Smooth muscle cell (in vitro differentiated cells): ENCODE measurements at regions not wholly inside any gene's neighbourhood (a gene's known extent, or its start where the extent isn't known, plus 50 kb on each side); places are given as distances from the start of the nearest gene placed in this dataset.

Experiments
- DNase-seq: peaks from one replicate; lab custom pipeline; 2025; ENCODE audit not compliant: unreplicated experiment; lab: John Stamatoyannopoulos, UW
- H2AFZ ChIP-seq: fragments of 200-600 bp; sonication (generic); 2 replicates; pipeline ENCODE4 v1.6.0; 2016; ENCODE audit warnings: antibody characterized with exemption, low read depth, mild to moderate bottlenecking
- H3F3A ChIP-seq: fragments of 200-600 bp; sonication (generic); 2 replicates; pipeline ENCODE4 v1.6.0; 2017; ENCODE audit warnings: antibody characterized with exemption, low read depth
- H3K27ac ChIP-seq: fragments of 200-600 bp; sonication (generic); 2 replicates; pipeline ENCODE4 v1.5.1; 2016; ENCODE audit warnings: low read depth, mild to moderate bottlenecking
- H3K27me3 ChIP-seq: fragments of 200-600 bp; sonication (generic); 2 replicates; pipeline ENCODE4 v1.6.1; 2016; ENCODE audit warnings: low read depth, mild to moderate bottlenecking
- H3K36me3 ChIP-seq: fragments of 200-600 bp; sonication (generic); 2 replicates; pipeline ENCODE4 v1.5.1; 2016; ENCODE audit warnings: low read depth
- H3K4me1 ChIP-seq: fragments of 200-600 bp; sonication (generic); 2 replicates; pipeline ENCODE4 v1.5.1; 2016; ENCODE audit warnings: low read depth
- H3K4me2 ChIP-seq: fragments of 200-600 bp; sonication (generic); 2 replicates; pipeline ENCODE4 v1.6.0; 2016; ENCODE audit warnings: mild to moderate bottlenecking
- H3K4me3 ChIP-seq: fragments of 200-600 bp; sonication (generic); 2 replicates; pipeline ENCODE4 v1.5.1; 2016; ENCODE audit warnings: mild to moderate bottlenecking
- H3K79me2 ChIP-seq: fragments of 200-600 bp; sonication (generic); 2 replicates; pipeline ENCODE4 v1.6.0; 2016; ENCODE audit warnings: low read depth, mild to moderate bottlenecking
- H3K9ac ChIP-seq: fragments of 200-600 bp; sonication (generic); 2 replicates; pipeline ENCODE4 v1.6.0; 2016; ENCODE audit warnings: low read depth
- H3K9me3 ChIP-seq: fragments of 200-600 bp; sonication (generic); replicated peaks from 2 replicates; pipeline ENCODE4 v1.5.1; 2016; ENCODE audit warnings: low read depth
- H4K20me1 ChIP-seq: fragments of 200-600 bp; sonication (generic); 2 replicates; pipeline ENCODE4 v1.6.0; 2016; ENCODE audit warnings: low read depth
- CTCF ChIP-seq: fragments of 200-600 bp; sonication (generic); IDR thresholded peaks from 2 replicates; pipeline ENCODE4 v1.5.1; 2017; ENCODE audit warnings: borderline replicate concordance, mild to moderate bottlenecking, antibody characterized with exemption; ENCODE audit not compliant: insufficient read depth, poor library complexity, severe bottlenecking
- WGBS: methylation state at CpG from one replicate; pipeline ENCODE4 v1.1.7; 2016; ENCODE audit warnings: low lambda C conversion rate; 5-methylcytosine and 5-hydroxymethylcytosine counted together

DNA sequence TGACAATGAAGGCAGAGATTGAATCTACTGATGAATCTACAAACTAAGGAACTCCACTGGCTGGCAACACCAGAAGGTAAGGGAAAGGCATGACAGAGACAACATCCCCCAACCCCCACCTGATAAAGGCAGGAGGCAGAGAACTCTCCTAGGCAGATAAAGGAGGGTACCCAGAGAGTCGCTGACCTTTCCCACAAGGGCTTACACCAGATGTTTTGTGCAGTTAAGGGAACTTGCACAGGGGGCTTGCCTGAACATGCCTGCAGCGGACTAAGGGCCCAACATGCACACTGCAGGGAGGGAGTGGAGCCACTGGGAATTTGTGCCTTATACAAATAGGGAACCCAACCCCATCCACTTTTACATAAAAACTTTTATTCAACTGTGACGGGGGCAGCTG lies 1996.9 kb upstream of the RAG2 start:
- Histone ChIP-seq H4K20me1 (no peaks in the 10 kb centered on the region), H2AFZ (no peak overlapping the region), H3K36me3 (no peaks in the 10 kb centered on the region), H3K27me3 (no peaks in the 10 kb centered on the region), H3F3A (no peaks in the 10 kb centered on the region), H3K4me1 (peaks cover 3% of the 10 kb centered on the region), H3K4me3 (no peak overlapping the region), H3K9ac (no peak overlapping the region), H3K27ac (no peak overlapping the region), H3K9me3 (no peaks in the 10 kb centered on the region), H3K4me2 (no peak overlapping the region), H3K79me2 (no peaks in the 10 kb centered on the region)
- WGBS: 99% methylated on average over 3 of the region's 3 CpGs
- TF ChIP-seq CTCF: no peak
- no peak for DNase-seq

- no peaks in the 10 kb centered on the region for H3K36me3 ChIP-seq
- H3K9me3 ChIP-seq: no peaks in the 10 kb centered on the region
- H3K9ac ChIP-seq: no peak overlapping the region
- TF ChIP-seq CTCF: no peak
- no peaks in the 10 kb centered on the region for H3K27me3 ChIP-seq
- no peaks in the 10 kb centered on the region for H4K20me1 ChIP-seq
- no peaks in the 10 kb centered on the region for H3F3A ChIP-seq
- H3K4me3 ChIP-seq: no peak overlapping the region
- H2AFZ ChIP-seq: no peak overlapping the region
- 93% methylated on average over 1 of the region's 1 CpG for WGBS
- H3K79me2 ChIP-seq: no peaks in the 10 kb centered on the region
- no peak for DNase-seq
- H3K4me1 ChIP-seq: peaks cover 3% of the 10 kb centered on the region
- H3K27ac ChIP-seq: no peak overlapping the region
- H3K4me2 ChIP-seq: no peak overlapping the region
Observed at GRCh38 chr11:38593649-38594048, 1995.6 kb upstream of the RAG2 start.

DNA sequence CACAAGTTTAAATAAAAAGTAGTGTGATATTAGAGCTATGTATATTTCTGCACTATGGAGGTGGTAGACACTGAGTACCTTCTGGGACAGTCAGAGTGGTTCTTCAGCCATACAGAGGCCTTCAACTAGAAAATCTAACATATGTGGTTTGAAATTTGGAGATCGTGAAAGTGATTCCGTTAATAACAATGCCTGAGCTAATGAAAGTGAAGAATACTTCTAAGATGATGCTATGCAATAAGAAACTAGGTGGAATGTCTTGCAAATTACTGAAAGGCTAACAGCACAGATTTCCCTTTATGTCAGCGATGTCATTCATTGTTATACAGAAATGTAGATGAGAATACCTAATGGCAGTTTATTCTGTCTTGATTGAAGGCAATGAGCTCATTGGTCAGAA lies 1984.7 kb upstream of the RAG2 start:
- Histone ChIP-seq H3K4me1 (no peaks in the 10 kb centered on the region), H3K79me2 (no peaks in the 10 kb centered on the region), H3K27ac (no peak overlapping the region), H3K27me3 (no peaks in the 10 kb centered on the region), H3K4me2 (no peak overlapping the region), H3F3A (no peaks in the 10 kb centered on the region), H3K36me3 (no peaks in the 10 kb centered on the region), H3K4me3 (no peak overlapping the region), H2AFZ (no peak overlapping the region), H3K9ac (no peak overlapping the region), H3K9me3 (no peaks in the 10 kb centered on the region), H4K20me1 (no peaks in the 10 kb centered on the region)
- TF ChIP-seq CTCF: no peak
- DNase-seq: no peak
- 50% methylated on average over 3 of the region's 3 CpGs for WGBS

DNA sequence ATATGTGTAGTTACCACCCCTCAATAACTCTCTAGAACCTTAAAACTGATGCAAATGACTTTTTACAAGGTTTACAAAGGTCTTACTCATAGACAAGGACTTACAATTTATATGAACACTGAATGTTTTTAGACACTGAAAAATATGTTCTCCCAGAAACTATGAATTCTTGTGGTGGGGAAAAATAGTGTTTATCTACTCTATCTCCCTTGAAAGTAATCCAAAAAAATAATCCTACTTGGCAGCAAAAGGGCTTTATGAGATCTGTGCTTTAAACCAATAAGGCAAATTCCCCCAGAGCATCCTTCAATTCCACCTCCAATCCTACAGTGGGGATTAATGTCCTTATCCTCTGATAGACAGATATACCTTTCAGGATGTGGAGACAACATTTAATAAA lies 1984.1 kb upstream of the RAG2 start:
- no peak for DNase-seq
- no peak overlapping the region for H3K9ac ChIP-seq

More for the DNA sequence above, 1984.1 kb upstream of the RAG2 start:
- H3K27ac ChIP-seq: no peak overlapping the region
- no peak overlapping the region for H3K4me2 ChIP-seq
- H3K27me3 ChIP-seq: no peaks in the 10 kb centered on the region
- no peaks in the 10 kb centered on the region for H3K4me1 ChIP-seq
- H3K4me3 ChIP-seq: no peak overlapping the region
- H3K36me3 ChIP-seq: no peaks in the 10 kb centered on the region
- TF ChIP-seq CTCF: no peak
- no peaks in the 10 kb centered on the region for H3F3A ChIP-seq
- H4K20me1 ChIP-seq: no peaks in the 10 kb centered on the region
- H3K79me2 ChIP-seq: no peaks in the 10 kb centered on the region
- H3K9me3 ChIP-seq: no peaks in the 10 kb centered on the region
- H2AFZ ChIP-seq: no peak overlapping the region
